BE2C (cell line): ENCODE measurements at regions not wholly inside any gene's neighbourhood (a gene's known extent, or its start where the extent isn't known, plus 50 kb on each side); places are given as distances from the start of the nearest gene placed in this dataset.
A peak's percentile ranks its signal among the peaks of the same experiment; 100 is the strongest.

Experiments used
- DNase-seq: peaks from one replicate; pipeline ENCODE4 v3.0.0-alpha.2; 2020
- H3K27me3 ChIP-seq: fragments of 250-450 bp; sonication (Bioruptor Pico); 2 replicates; pipeline ENCODE4 v1.5.1; 2020; ENCODE audit warnings: mild to moderate bottlenecking
- H3K36me3 ChIP-seq: fragments of 250-450 bp; sonication (Bioruptor Pico); 2 replicates; pipeline ENCODE4 v1.5.1; 2020; ENCODE audit warnings: mild to moderate bottlenecking
- H3K4me1 ChIP-seq: fragments of 250-450 bp; sonication (Bioruptor Pico); 2 replicates; pipeline ENCODE4 v1.5.1; 2020
- H3K4me3 ChIP-seq: 2 replicates; pipeline ENCODE4 v1.5.1; 2011; ENCODE audit warnings: low read depth, low read length
- H3K9me3 ChIP-seq: fragments of 250-450 bp; sonication (Bioruptor Pico); 2 replicates; pipeline ENCODE4 v1.5.1; 2020
- TF ChIP-seq, protein P1 (sequence below): IDR thresholded peaks from 2 replicates; pipeline ENCODE4 v1.5.1; 2012; ENCODE audit warnings: mild to moderate bottlenecking, low read depth, low read length

DNA sequence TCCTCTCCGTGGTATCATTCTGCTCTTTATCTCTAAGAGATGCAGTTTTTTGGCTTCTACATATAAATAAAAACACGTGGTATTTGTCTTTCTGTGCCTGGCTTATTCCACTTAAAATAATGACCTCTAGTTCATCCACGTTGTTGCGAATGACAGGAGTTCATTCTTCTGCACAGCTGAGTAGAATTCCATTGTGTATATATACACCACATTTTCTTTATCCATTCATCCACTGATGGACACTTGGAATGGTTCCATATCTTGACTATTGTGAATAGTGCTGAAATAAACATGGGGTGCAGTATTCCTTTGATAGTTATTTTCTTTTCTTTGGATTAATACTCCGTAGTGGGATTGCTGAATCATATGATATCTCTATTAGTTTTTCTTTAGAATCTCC is 262.3 kb downstream of the SOX11 start:
- H3K4me1 ChIP-seq: no peaks in the 10 kb centered on the region
- no peaks in the 10 kb centered on the region for H3K9me3 ChIP-seq
- TF ChIP-seq, protein P1, sequence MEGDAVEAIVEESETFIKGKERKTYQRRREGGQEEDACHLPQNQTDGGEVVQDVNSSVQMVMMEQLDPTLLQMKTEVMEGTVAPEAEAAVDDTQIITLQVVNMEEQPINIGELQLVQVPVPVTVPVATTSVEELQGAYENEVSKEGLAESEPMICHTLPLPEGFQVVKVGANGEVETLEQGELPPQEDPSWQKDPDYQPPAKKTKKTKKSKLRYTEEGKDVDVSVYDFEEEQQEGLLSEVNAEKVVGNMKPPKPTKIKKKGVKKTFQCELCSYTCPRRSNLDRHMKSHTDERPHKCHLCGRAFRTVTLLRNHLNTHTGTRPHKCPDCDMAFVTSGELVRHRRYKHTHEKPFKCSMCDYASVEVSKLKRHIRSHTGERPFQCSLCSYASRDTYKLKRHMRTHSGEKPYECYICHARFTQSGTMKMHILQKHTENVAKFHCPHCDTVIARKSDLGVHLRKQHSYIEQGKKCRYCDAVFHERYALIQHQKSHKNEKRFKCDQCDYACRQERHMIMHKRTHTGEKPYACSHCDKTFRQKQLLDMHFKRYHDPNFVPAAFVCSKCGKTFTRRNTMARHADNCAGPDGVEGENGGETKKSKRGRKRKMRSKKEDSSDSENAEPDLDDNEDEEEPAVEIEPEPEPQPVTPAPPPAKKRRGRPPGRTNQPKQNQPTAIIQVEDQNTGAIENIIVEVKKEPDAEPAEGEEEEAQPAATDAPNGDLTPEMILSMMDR: no peak
- no peaks in the 10 kb centered on the region for H3K27me3 ChIP-seq
- no peak overlapping the region for H3K4me3 ChIP-seq
- H3K36me3 ChIP-seq: no peaks in the 10 kb centered on the region
- DNase-seq: no peak

DNA sequence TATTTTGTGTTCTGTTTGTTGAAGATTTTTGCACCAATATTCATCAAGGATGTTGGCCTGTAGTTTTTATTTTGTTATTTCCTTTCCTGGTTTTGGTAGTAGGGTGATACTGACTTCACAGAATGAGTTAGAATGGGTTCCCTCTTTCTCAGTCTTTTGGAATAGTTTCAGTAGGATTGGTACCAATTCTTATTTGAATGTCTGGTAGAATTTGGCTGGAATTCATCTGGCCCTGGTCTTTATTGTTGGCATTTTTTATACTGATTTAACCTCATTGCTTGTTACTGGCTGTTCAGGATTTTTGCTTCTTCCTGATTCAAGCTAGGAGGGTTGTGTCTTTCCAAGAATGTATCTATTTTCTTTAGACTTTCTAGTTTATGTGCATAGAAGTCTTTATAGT is 263.7 kb downstream of the SOX11 start:
- no peaks in the 10 kb centered on the region for H3K36me3 ChIP-seq
- H3K9me3 ChIP-seq: no peaks in the 10 kb centered on the region
- TF ChIP-seq, protein P1: no peak
- no peak for DNase-seq
- no peaks in the 10 kb centered on the region for H3K4me1 ChIP-seq
- H3K4me3 ChIP-seq: no peak overlapping the region
- H3K27me3 ChIP-seq: no peaks in the 10 kb centered on the region

DNA sequence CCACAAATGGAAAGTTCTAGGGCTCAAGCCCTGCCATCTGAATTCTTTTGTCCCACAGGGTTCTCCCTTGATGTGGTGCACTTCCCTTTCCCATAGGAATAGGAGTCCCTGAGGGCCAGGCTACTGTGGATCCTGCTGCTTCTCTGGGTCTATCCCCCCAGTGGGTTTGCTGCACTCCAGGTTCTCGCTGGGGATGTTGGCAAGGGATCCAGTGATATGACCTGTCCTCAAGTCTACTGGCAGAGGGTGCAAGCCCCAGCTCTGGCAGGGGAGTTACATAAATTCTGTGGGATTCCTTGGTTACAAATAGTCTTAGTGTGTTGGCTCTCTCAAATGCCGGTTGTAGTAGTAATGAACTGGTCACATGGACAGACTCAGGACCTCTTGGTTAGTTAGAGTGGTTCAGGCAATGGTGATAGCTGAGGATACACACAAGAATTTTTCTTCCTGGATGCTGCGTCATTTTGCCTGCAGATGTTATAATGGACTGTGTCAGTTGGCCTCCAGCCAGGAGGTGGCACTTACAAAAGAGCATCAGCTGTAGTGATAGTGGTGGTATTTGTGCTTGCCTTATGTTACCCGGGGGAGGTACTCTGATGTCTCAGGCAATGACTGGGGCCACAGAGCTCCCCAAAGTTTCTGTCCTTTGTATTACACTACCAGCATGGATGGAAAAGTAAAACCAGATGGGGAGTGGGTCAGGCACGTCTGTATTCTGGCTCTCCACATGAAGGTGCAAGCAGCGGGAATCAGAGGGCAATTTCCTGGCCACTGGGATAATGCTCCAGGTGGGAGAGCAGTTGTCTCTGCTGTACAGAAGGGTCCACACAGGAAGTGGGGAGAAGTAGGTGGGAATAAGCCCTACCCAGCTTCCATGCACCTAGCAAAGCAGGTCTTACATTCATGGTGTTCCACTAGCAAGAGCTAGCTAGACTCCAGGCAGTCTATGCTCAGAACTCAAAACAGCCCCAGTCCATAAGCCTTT is 267.9 kb downstream of the SOX11 start:
- Histone ChIP-seq H3K36me3 (no peaks in the 10 kb centered on the region), H3K4me1 (no peaks in the 10 kb centered on the region), H3K9me3 (no peaks in the 10 kb centered on the region), H3K27me3 (no peaks in the 10 kb centered on the region), H3K4me3 (no peak overlapping the region)
- peak; percentile 32 for DNase-seq
- TF ChIP-seq, protein P1: no peak

DNA sequence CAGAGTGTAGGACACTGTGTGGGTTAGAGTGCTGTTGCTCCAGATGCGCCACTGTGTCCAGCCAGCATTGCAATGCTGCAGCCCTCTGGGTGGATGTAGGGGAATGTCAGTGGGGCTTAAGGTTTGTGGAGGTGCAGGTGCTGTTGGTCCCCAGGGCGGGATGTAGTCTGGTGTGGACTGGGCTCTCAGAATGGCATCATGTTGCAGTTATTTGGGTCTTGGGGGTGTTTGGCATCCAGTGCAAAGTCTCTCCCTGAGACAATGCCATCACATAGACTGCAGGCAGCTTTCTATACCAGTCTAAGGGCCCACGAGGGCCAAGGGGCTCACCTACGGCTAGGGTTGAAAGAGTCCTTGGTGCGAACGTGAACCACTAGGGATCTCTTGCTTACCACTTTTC is 275.3 kb downstream of the SOX11 start:
- Histone ChIP-seq H3K36me3 (no peaks in the 10 kb centered on the region), H3K27me3 (no peaks in the 10 kb centered on the region), H3K9me3 (no peaks in the 10 kb centered on the region), H3K4me1 (no peaks in the 10 kb centered on the region), H3K4me3 (no peak overlapping the region)
- no peak for DNase-seq
- TF ChIP-seq, protein P1: no peak

DNA sequence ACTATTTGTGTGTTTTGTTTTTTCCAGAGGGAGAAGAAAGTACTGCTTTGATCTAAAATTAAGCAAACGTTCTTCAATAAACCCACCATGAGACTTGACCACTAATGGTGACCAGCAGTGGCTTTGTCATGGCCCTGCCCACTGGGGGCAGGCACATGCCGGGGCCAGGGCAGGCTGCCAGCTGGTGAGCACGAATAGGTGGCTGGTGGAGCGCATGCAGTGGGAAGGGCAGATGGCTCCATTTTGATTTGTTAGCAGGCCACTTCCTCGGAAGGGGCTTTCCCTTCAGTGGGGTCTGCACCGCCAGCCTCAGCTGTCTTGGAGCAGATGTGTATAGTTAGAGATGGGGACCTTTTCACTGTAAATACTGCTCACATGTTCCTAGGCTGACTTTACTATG is 277.1 kb downstream of the SOX11 start:
- no peaks in the 10 kb centered on the region for H3K27me3 ChIP-seq
- no peak overlapping the region for H3K4me3 ChIP-seq
- no peaks in the 10 kb centered on the region; the same call in 1 of the 2 replicates for H3K9me3 ChIP-seq
- no peak for DNase-seq
- H3K4me1 ChIP-seq: no peaks in the 10 kb centered on the region
- H3K36me3 ChIP-seq: no peaks in the 10 kb centered on the region
- TF ChIP-seq, protein P1: no peak

DNA sequence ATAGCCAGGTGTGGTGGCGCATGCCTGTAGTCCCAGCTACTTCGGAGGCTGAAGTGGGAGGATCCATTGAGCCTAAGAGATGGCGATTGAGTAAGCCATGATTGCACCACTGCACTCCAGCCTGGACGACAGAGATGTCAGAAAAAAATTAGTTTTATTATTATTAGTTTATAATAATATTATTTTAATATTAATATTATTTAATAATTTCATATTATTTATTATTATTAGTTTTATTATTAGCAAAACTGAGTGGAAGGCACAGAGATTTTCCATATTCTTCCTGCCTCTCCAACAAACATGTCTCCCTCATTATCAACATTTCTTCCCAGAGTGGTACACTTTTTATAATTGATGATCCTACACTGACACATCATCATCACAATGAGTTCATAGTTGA is 278.2 kb downstream of the SOX11 start:
- no peaks in the 10 kb centered on the region; the same call in 1 of the 2 replicates for H3K9me3 ChIP-seq
- H3K27me3 ChIP-seq: no peaks in the 10 kb centered on the region
- TF ChIP-seq, protein P1: no peak
- DNase-seq: no peak
- no peaks in the 10 kb centered on the region for H3K36me3 ChIP-seq
- no peaks in the 10 kb centered on the region for H3K4me1 ChIP-seq
- no peak overlapping the region for H3K4me3 ChIP-seq
